ENCODE measurements at regions not wholly inside any gene's neighbourhood (a gene's known extent, or its start where the extent isn't known, plus 50 kb on each side); places are given as distances from the start of the nearest gene placed in this dataset.

GRCh38 chr5:4313138-4313537 lies 717.5 kb downstream of the IRX1 start:
- TF ChIP-seq, protein P1, sequence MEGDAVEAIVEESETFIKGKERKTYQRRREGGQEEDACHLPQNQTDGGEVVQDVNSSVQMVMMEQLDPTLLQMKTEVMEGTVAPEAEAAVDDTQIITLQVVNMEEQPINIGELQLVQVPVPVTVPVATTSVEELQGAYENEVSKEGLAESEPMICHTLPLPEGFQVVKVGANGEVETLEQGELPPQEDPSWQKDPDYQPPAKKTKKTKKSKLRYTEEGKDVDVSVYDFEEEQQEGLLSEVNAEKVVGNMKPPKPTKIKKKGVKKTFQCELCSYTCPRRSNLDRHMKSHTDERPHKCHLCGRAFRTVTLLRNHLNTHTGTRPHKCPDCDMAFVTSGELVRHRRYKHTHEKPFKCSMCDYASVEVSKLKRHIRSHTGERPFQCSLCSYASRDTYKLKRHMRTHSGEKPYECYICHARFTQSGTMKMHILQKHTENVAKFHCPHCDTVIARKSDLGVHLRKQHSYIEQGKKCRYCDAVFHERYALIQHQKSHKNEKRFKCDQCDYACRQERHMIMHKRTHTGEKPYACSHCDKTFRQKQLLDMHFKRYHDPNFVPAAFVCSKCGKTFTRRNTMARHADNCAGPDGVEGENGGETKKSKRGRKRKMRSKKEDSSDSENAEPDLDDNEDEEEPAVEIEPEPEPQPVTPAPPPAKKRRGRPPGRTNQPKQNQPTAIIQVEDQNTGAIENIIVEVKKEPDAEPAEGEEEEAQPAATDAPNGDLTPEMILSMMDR (IDR thresholded peaks at IDR 0.05): no peak
- no peak for TF ChIP-seq POLR2A (IDR thresholded peaks at IDR 0.05)

All from thyroid gland (tissue), 4 donors.